ENCODE measurements at regions not wholly inside any gene's neighbourhood (a gene's known extent, or its start where the extent isn't known, plus 50 kb on each side); places are given as distances from the start of the nearest gene placed in this dataset.

- Histone ChIP-seq H3K4me1 (replicated peaks in 1 of 2) (no peaks in the 10 kb centered on the region), H3K36me3 (replicated peaks in 1 of 2) (no peaks in the 10 kb centered on the region), H3K27me3 (no peaks in the 10 kb centered on the region), H3K9me3 (replicated peaks in 1 of 3) (no peaks in the 10 kb centered on the region), H3K27ac (no peak overlapping the region), H3K4me3 (no peak overlapping the region)
- intact Hi-C loops (cut with DNase I), result no loop called here
- no peak for DNase-seq
- 74 to 88% (median 82%) methylated on average over 4 of the region's 4 CpGs for WGBS, 4 donors
- no peak for TF ChIP-seq CTCF (IDR thresholded peaks at IDR 0.05)
- TF ChIP-seq POLR2A (IDR thresholded peaks at IDR 0.05), result no peak
Observed at GRCh38 chr13:65882810-65883209, 1347.3 kb downstream of the PCDH9 start.

- no peaks in the 10 kb centered on the region for H3K9me3 ChIP-seq (replicated peaks in 1 of 3)
- no peaks in the 10 kb centered on the region for H3K27me3 ChIP-seq
- TF ChIP-seq CTCF (IDR thresholded peaks at IDR 0.05), result no peak
- no peak for TF ChIP-seq POLR2A (IDR thresholded peaks at IDR 0.05)
- H3K4me1 ChIP-seq (replicated peaks in 1 of 2), result no peaks in the 10 kb centered on the region
- H3K27ac ChIP-seq, result no peak overlapping the region
- intact Hi-C loops (cut with DNase I), result no loop called here
- WGBS, 4 donors, result 75 to 82% (median 77%) methylated on average over 3 of the region's 3 CpGs
- DNase-seq, result no peak
- no peaks in the 10 kb centered on the region for H3K36me3 ChIP-seq (replicated peaks in 1 of 2)
- H3K4me3 ChIP-seq, result no peak overlapping the region
Observed at GRCh38 chr13:65881561-65882155, 1348.5 kb downstream of the PCDH9 start.

- H3K4me1 ChIP-seq (replicated peaks in 1 of 2), result no peaks in the 10 kb centered on the region
- H3K4me3 ChIP-seq, result no peak overlapping the region
- no peak overlapping the region for H3K27ac ChIP-seq
- H3K27me3 ChIP-seq, result no peaks in the 10 kb centered on the region
- no peaks in the 10 kb centered on the region for H3K36me3 ChIP-seq (replicated peaks in 1 of 2)
- DNase-seq, result no peak
- intact Hi-C loops (cut with DNase I), result no loop called here
- no peak for TF ChIP-seq POLR2A (IDR thresholded peaks at IDR 0.05)
- TF ChIP-seq CTCF (IDR thresholded peaks at IDR 0.05), result no peak
- no peaks in the 10 kb centered on the region for H3K9me3 ChIP-seq (replicated peaks in 1 of 3)
Observed at GRCh38 chr13:65875031-65875430, 1355.1 kb downstream of the PCDH9 start.

- H3K27me3 ChIP-seq, result no peaks in the 10 kb centered on the region
- no peak overlapping the region for H3K27ac ChIP-seq
- no peak for TF ChIP-seq POLR2A (IDR thresholded peaks at IDR 0.05)
- no peak for TF ChIP-seq CTCF (IDR thresholded peaks at IDR 0.05)
- intact Hi-C loops (cut with DNase I), result no loop called here
- H3K9me3 ChIP-seq (replicated peaks in 1 of 3), result no peaks in the 10 kb centered on the region
- no peak overlapping the region for H3K4me3 ChIP-seq
- no peaks in the 10 kb centered on the region for H3K36me3 ChIP-seq (replicated peaks in 1 of 2)
- no peak for DNase-seq
- no peaks in the 10 kb centered on the region for H3K4me1 ChIP-seq (replicated peaks in 1 of 2)
Observed at GRCh38 chr13:65872448-65872847, 1357.7 kb downstream of the PCDH9 start.
